Peyer's patch (tissue), 4 donors: ENCODE measurements at regions not wholly inside any gene's neighbourhood (a gene's known extent, or its start where the extent isn't known, plus 50 kb on each side); places are given as distances from the start of the nearest gene placed in this dataset.

Experiments
- DNase-seq, 3 donors: peaks; one replicate each; pipeline ENCODE4 v3.0.0-alpha.2; 2017 to 2019
- H3K27ac ChIP-seq, 4 donors: fragments of 200-600 bp; sonication (generic); one replicate each; pipeline ENCODE4 v1.5.1; 2016 to 2019
- H3K27me3 ChIP-seq, 2 donors: fragments of 200-600 bp; sonication (generic); one replicate each; pipeline ENCODE4 v1.5.1; 2019
- H3K36me3 ChIP-seq, 3 donors: fragments of 200-600 bp; sonication (generic); one replicate each; pipeline ENCODE4 v1.5.1; 2016 to 2019
- H3K4me1 ChIP-seq, 4 donors: fragments of 200-600 bp; sonication (generic); one replicate each; pipeline ENCODE4 v1.5.1; 2016 to 2019
- H3K4me3 ChIP-seq, 4 donors: fragments of 200-600 bp; sonication (generic); 1 replicate in 3 of 4; 2 replicates in 1 of 4; pipeline ENCODE4 v1.5.1; 2016 to 2019; ENCODE audit warnings: mild to moderate bottlenecking in 1 of 4
- H3K9me3 ChIP-seq, 4 donors: fragments of 200-600 bp; sonication (generic); one replicate each; pipeline ENCODE4 v1.5.1; 2016 to 2019; ENCODE audit warnings: mild to moderate bottlenecking in 1 of 4
- CTCF ChIP-seq, 6 experiments: fragments of 450-650 bp in 4 of 6; fragments of 200-600 bp in 2 of 6; sonication (generic) in 1 of 6; IDR thresholded peaks; one replicate each; pipeline ENCODE4 v1.5.1; 2017 to 2019; ENCODE audit warnings: antibody characterized with exemption in 6 of 6, mild to moderate bottlenecking in 3 of 6, moderate library complexity in 1 of 6
- POLR2A ChIP-seq, 2 donors: fragments of 450-650 bp; IDR thresholded peaks; one replicate each; pipeline ENCODE4 v1.5.1; 2017; ENCODE audit warnings: antibody characterized with exemption in 2 of 2, mild to moderate bottlenecking in 2 of 2, moderate library complexity in 2 of 2

GRCh38 chr5:57695179-57695578 is 212.6 kb upstream of the ACTBL2 start:
- Histone ChIP-seq H3K4me3 (no peak overlapping the region), H3K27me3 (no peaks in the 10 kb centered on the region), H3K4me1 (no peaks in the 10 kb centered on the region), H3K36me3 (no peaks in the 10 kb centered on the region), H3K27ac (no peak overlapping the region), H3K9me3 (no peaks in the 10 kb centered on the region)
- DNase-seq = no peak
- TF ChIP-seq POLR2A (IDR thresholded peaks at IDR 0.05) (no peak), CTCF (IDR thresholded peaks at IDR 0.05) (no peak)

GRCh38 chr5:57693488-57694305 is 211.1 kb upstream of the ACTBL2 start:
- Histone ChIP-seq H3K4me1 (no peaks in the 10 kb centered on the region), H3K4me3 (no peak overlapping the region), H3K27me3 (no peaks in the 10 kb centered on the region), H3K27ac (no peak overlapping the region), H3K36me3 (no peaks in the 10 kb centered on the region), H3K9me3 (no peaks in the 10 kb centered on the region)
- no peak for TF ChIP-seq POLR2A (IDR thresholded peaks at IDR 0.05)
- no peak for TF ChIP-seq CTCF (IDR thresholded peaks at IDR 0.05)
- DNase-seq = no peak

DNA sequence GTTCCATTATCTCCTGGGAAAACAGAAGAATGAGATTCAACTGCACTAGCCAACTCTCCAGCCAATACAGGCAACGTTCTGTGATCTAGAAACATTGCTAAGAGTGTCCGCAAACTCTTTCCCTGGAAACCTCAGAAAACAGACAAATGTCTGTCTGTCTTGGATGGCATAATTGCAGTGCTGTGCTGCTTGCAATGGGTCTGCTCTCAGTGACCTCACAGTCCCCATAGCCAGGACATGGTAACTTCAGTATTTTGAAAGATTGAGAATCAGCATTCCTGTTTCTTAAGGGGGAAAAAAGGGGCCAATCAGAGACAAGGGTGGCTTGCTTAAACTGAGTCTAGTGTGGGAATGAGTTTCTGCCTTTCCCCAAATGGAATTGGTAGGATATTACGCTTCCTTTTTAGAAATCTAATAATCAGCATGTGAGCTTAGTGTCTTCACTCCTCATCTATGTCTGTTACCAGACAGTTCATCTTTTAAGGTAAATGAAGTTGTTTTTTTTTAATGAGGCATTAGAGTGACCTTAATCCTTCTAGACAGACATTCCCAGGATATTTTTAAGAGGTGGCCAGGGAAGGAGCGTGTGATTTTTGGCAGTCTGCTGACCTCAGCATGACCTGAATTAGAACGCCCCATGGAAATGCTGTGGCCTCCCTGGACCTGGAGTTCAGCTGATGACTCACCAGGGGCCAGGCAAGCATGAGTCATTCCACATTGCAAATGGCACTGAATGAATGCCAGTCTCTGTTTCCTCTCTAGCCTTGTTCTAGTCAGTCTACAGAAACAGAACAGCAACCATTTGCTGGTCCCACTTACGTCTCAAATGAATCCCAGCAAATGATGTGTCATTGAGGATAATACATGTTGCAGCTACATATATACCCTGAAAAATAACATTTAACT is 210.2 kb upstream of the ACTBL2 start:
- H3K27me3 ChIP-seq = no peaks in the 10 kb centered on the region
- no peaks in the 10 kb centered on the region for H3K9me3 ChIP-seq
- no peak overlapping the region for H3K4me3 ChIP-seq
- H3K36me3 ChIP-seq = no peaks in the 10 kb centered on the region
- H3K27ac ChIP-seq = no peak overlapping the region
- H3K4me1 ChIP-seq = no peaks in the 10 kb centered on the region
- TF ChIP-seq CTCF (IDR thresholded peaks at IDR 0.05) (no peak), POLR2A (IDR thresholded peaks at IDR 0.05) (no peak)
- peak in 1 of 3 donors; percentile 71 for DNase-seq

DNA sequence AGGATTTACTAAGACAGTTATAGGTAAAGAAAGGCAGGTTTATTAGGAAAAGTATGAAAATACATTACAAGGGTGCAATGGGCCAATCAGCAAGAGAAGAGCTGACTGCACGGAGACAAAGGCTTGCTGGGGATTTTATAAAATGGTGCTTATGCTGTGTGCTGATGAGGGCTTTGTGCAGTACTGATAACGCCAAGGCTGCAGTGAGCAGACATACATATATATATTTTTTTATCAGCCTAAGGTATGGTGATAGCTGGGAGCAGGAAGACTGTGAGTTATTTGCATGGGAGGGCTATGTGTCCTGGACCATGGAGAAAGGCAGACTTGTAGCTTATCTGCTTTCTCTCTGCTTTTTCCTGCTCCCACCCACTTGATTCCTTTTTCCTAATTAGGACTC is 208.1 kb upstream of the ACTBL2 start:
- Histone ChIP-seq H3K4me3 (no peak overlapping the region), H3K36me3 (no peaks in the 10 kb centered on the region), H3K9me3 (no peaks in the 10 kb centered on the region), H3K27me3 (no peaks in the 10 kb centered on the region), H3K4me1 (no peaks in the 10 kb centered on the region), H3K27ac (no peak overlapping the region)
- TF ChIP-seq POLR2A (IDR thresholded peaks at IDR 0.05) (no peak), CTCF (IDR thresholded peaks at IDR 0.05) (no peak)
- DNase-seq = no peak

DNA sequence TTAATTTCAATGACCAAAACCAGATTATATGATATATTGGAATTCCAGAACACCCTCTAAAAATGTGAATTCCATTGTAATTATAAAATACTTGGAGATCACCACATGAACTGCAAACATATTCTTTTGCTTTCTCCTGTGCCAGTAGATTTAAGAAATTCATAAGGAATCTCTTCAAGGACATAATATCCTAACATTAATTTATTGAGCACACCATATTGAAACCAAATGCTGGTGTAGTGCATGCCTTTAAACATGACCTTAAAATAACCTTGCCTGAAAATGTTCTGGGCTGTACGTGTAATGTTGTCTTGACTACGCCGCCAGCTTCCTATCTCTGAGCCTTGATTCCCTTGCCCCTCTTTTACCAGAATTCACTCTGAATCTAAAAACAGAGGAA is 205.0 kb upstream of the ACTBL2 start:
- TF ChIP-seq POLR2A (IDR thresholded peaks at IDR 0.05) (no peak), CTCF (IDR thresholded peaks at IDR 0.05) (no peak)
- DNase-seq = no peak
- no peak overlapping the region for H3K27ac ChIP-seq
- H3K4me3 ChIP-seq = no peak overlapping the region
- H3K4me1 ChIP-seq = no peaks in the 10 kb centered on the region
- no peaks in the 10 kb centered on the region for H3K9me3 ChIP-seq
- H3K27me3 ChIP-seq = no peaks in the 10 kb centered on the region
- no peaks in the 10 kb centered on the region for H3K36me3 ChIP-seq
